OCI-LY3 (cell line): ENCODE measurements at regions not wholly inside any gene's neighbourhood (a gene's known extent, or its start where the extent isn't known, plus 50 kb on each side); places are given as distances from the start of the nearest gene placed in this dataset.

ENCODE experiments used
- H2AFZ ChIP-seq: fragments of 200-600, 300-600 bp; shearing (Covaris generic); 2 replicates; pipeline ENCODE4 v1.6.0; 2014; ENCODE audit warnings: antibody characterized with exemption, low read depth, low read length
- H3K27ac ChIP-seq: fragments of 200-600, 300-600 bp; sonication (generic); 2 replicates; pipeline ENCODE4 v1.5.1; 2014; ENCODE audit warnings: mild to moderate bottlenecking, low read length, moderate library complexity, mixed read lengths
- H3K27me3 ChIP-seq: fragments of 200-600, 300-600 bp; sonication (generic); 2 replicates; pipeline ENCODE4 v1.6.1; 2014; ENCODE audit warnings: low read depth, low read length, mixed read lengths
- H3K36me3 ChIP-seq: fragments of 200-600, 300-600 bp; sonication (generic); replicated peaks from 2 replicates; pipeline ENCODE3; 2014; ENCODE audit warnings: low read depth, low read length, mixed read lengths
- H3K4me1 ChIP-seq: fragments of 300-600, 200-600 bp; sonication (generic); 2 replicates; pipeline ENCODE4 v1.6.1; 2014; ENCODE audit warnings: low read length, mixed read lengths
- H3K4me2 ChIP-seq: fragments of 200-600, 300-600 bp; sonication (generic); 2 replicates; pipeline ENCODE4 v1.6.1; 2014; ENCODE audit warnings: low read length, mixed read lengths
- H3K4me3 ChIP-seq: fragments of 300-600, 200-600 bp; sonication (generic); 2 replicates; pipeline ENCODE4 v1.5.1; 2014; ENCODE audit warnings: antibody characterized with exemption, mild to moderate bottlenecking, low read length, moderate library complexity
- H3K79me2 ChIP-seq: fragments of 300-600, 200-600 bp; shearing (Covaris generic); 2 replicates; pipeline ENCODE4 v1.6.1; 2014; ENCODE audit warnings: mild to moderate bottlenecking, low read length, mixed read lengths
- H3K9ac ChIP-seq: fragments of 300-600, 200-600 bp; shearing (Covaris generic); 2 replicates; pipeline ENCODE4 v1.6.0; 2014; ENCODE audit warnings: mild to moderate bottlenecking, low read length, moderate library complexity
- H3K9me3 ChIP-seq: fragments of 200-600, 300-600 bp; shearing (Covaris generic); 2 replicates; pipeline ENCODE4 v1.6.1; 2014; ENCODE audit warnings: low read length, mixed read lengths; ENCODE audit not compliant: insufficient read depth
- H4K20me1 ChIP-seq: fragments of 200-600, 300-600 bp; sonication (generic); 2 replicates; pipeline ENCODE4 v1.6.1; 2016; ENCODE audit warnings: low read length, mixed read lengths; ENCODE audit not compliant: insufficient read depth
- EZH2phosphoT487 ChIP-seq: fragments of 200-600 bp; shearing (Covaris generic); IDR thresholded peaks from 2 replicates; pipeline ENCODE4 v1.6.1; 2018; ENCODE audit warnings: antibody characterized with exemption, mixed run types, low read depth
- TF ChIP-seq, protein P1 (sequence below): fragments of 200-600, 300-600 bp; sonication (generic); IDR thresholded peaks from 2 replicates; pipeline ENCODE4 v1.5.1; 2014; ENCODE audit warnings: antibody characterized with exemption, low read length, low read depth

DNA sequence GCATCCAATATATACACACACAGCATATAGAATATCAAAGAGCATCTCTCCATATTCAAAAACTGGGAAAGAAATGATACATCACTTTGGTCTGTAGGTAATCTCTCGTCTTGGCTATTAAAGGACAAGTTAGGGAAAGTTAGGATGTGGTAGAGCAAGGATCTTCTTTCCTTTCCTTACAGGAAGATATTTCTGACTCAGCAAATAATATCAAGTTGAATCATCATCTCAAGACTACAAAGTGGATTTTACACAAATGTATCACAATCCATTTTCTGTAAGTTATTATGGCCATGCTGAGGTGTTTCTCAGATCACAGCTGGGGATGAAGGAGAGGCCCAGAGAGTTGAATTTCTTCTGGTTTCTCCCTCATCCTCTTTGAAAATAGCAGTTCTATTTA is 651.7 kb upstream of the CCNG1 start:
- no peaks in the 10 kb centered on the region for H4K20me1 ChIP-seq
- no peak overlapping the region for H3K9ac ChIP-seq
- no peak overlapping the region for H3K27ac ChIP-seq
- TF ChIP-seq, protein P1, sequence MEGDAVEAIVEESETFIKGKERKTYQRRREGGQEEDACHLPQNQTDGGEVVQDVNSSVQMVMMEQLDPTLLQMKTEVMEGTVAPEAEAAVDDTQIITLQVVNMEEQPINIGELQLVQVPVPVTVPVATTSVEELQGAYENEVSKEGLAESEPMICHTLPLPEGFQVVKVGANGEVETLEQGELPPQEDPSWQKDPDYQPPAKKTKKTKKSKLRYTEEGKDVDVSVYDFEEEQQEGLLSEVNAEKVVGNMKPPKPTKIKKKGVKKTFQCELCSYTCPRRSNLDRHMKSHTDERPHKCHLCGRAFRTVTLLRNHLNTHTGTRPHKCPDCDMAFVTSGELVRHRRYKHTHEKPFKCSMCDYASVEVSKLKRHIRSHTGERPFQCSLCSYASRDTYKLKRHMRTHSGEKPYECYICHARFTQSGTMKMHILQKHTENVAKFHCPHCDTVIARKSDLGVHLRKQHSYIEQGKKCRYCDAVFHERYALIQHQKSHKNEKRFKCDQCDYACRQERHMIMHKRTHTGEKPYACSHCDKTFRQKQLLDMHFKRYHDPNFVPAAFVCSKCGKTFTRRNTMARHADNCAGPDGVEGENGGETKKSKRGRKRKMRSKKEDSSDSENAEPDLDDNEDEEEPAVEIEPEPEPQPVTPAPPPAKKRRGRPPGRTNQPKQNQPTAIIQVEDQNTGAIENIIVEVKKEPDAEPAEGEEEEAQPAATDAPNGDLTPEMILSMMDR = no peak
- TF ChIP-seq EZH2phosphoT487 = no peak
- no peaks in the 10 kb centered on the region for H3K27me3 ChIP-seq
- no peak overlapping the region for H2AFZ ChIP-seq
- H3K79me2 ChIP-seq = no peaks in the 10 kb centered on the region
- no peak overlapping the region for H3K4me2 ChIP-seq
- H3K9me3 ChIP-seq = no peaks in the 10 kb centered on the region
- no peak overlapping the region for H3K4me3 ChIP-seq
- H3K4me1 ChIP-seq = no peaks in the 10 kb centered on the region
- no peaks in the 10 kb centered on the region for H3K36me3 ChIP-seq

DNA sequence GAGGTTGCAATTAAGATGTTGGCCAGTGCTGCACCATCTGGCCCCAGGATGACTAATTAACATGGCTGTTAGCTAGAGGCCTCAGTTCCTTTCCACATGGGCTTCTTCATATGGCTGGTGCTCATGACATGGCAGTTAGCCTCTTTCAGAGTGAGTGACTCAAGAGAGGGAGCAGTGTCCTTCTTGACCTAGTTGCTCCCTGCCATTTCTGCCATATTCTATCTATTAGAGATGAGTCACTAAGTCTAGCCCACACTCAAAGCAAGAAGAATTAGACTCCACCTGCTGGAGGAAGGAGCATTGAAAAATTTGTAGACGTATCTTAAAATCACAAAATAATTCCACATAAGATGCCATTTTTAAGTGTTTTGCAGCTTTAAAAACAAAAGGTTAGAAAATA is 651.2 kb upstream of the CCNG1 start:
- Histone ChIP-seq H2AFZ (no peak overlapping the region), H3K79me2 (no peaks in the 10 kb centered on the region), H4K20me1 (no peaks in the 10 kb centered on the region), H3K4me1 (no peaks in the 10 kb centered on the region), H3K9ac (no peak overlapping the region), H3K27me3 (no peaks in the 10 kb centered on the region), H3K27ac (no peak overlapping the region), H3K4me3 (no peak overlapping the region), H3K36me3 (no peaks in the 10 kb centered on the region), H3K4me2 (no peak overlapping the region), H3K9me3 (no peaks in the 10 kb centered on the region)
- TF ChIP-seq EZH2phosphoT487 = no peak
- TF ChIP-seq, protein P1 = peak; percentile 32

DNA sequence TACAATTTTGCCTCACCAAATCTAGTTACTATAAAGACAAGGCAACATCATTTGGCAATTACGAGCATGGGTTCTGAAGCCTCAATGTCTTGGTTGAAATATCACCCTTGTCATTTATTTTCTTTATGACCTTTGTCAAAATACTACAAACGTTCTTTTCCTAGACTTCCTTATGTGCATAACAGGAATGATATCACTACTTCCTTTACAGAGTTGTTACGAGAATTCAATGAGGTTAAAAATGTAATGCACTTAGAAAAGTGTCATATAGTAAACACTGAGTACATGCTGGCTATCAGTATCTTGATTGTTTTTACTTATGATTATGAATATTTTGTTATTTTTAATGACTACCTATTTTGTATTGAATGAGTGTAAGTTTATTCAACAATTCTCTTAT is 640.9 kb upstream of the CCNG1 start:
- Histone ChIP-seq H3K4me1 (no peaks in the 10 kb centered on the region), H4K20me1 (no peaks in the 10 kb centered on the region), H2AFZ (no peak overlapping the region), H3K9ac (no peak overlapping the region), H3K4me3 (no peak overlapping the region), H3K27ac (no peak overlapping the region), H3K36me3 (no peaks in the 10 kb centered on the region), H3K79me2 (no peaks in the 10 kb centered on the region), H3K4me2 (no peak overlapping the region), H3K27me3 (no peaks in the 10 kb centered on the region), H3K9me3 (no peaks in the 10 kb centered on the region)
- TF ChIP-seq, protein P1 = no peak
- TF ChIP-seq EZH2phosphoT487 = no peak

DNA sequence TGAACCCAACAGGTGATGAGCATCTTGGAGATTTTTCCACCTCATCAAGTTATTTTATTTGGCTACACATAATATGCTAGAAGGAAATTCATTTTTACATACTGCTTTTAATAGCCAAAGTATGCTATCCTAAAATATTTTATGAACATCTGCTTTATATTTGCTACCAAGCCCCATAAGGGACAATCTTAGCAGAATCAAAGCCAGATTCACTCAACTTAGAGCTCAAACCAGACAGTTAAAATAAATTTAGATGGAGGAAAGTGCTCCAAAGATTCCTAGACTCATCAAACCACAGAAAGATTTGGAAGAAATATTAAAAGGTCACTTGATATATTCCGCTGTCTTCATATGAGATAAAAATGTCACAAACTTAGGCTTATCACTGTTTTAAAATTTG is 637.1 kb upstream of the CCNG1 start:
- no peak overlapping the region for H3K9ac ChIP-seq
- no peak overlapping the region for H3K4me3 ChIP-seq
- no peaks in the 10 kb centered on the region for H4K20me1 ChIP-seq
- no peaks in the 10 kb centered on the region for H3K9me3 ChIP-seq
- H2AFZ ChIP-seq = no peak overlapping the region
- no peaks in the 10 kb centered on the region for H3K27me3 ChIP-seq
- no peaks in the 10 kb centered on the region for H3K36me3 ChIP-seq
- H3K4me2 ChIP-seq = no peak overlapping the region
- H3K79me2 ChIP-seq = no peaks in the 10 kb centered on the region
- no peak for TF ChIP-seq EZH2phosphoT487
- TF ChIP-seq, protein P1 = no peak
- no peaks in the 10 kb centered on the region for H3K4me1 ChIP-seq
- H3K27ac ChIP-seq = no peak overlapping the region
